Neural progenitor cell (in vitro differentiated cells): ENCODE measurements at regions not wholly inside any gene's neighbourhood (a gene's known extent, or its start where the extent isn't known, plus 50 kb on each side); places are given as distances from the start of the nearest gene placed in this dataset.

ENCODE experiments used
- DNase-seq: peaks from one replicate; pipeline ENCODE4 v3.0.0-alpha.2; 2016; ENCODE audit warnings: low spot score
- H2AFZ ChIP-seq: fragments of 200-600 bp; sonication (generic); replicated peaks from 2 replicates; pipeline ENCODE4 v1.6.1; 2016; ENCODE audit warnings: antibody characterized with exemption
- H3F3A ChIP-seq: fragments of 200-600 bp; sonication (generic); 2 replicates; pipeline ENCODE4 v1.6.1; 2016; ENCODE audit warnings: antibody characterized with exemption, low read depth
- H3K27ac ChIP-seq: fragments of 200-600 bp; sonication (generic); 2 replicates; pipeline ENCODE4 v1.5.1; 2016; ENCODE audit warnings: mild to moderate bottlenecking
- H3K27me3 ChIP-seq: fragments of 200-600 bp; sonication (generic); 2 replicates; pipeline ENCODE4 v1.6.1; 2016; ENCODE audit warnings: mild to moderate bottlenecking, moderate library complexity
- H3K36me3 ChIP-seq: fragments of 200-600 bp; sonication (generic); 2 replicates; pipeline ENCODE4 v1.5.1; 2016
- H3K4me1 ChIP-seq: fragments of 200-600 bp; sonication (generic); 2 replicates; pipeline ENCODE4 v1.6.1; 2016; ENCODE audit warnings: mixed run types
- H3K4me2 ChIP-seq: fragments of 200-600 bp; sonication (generic); 2 replicates; pipeline ENCODE4 v1.6.1; 2016
- H3K4me3 ChIP-seq: fragments of 200-600 bp; sonication (generic); 2 replicates; pipeline ENCODE4 v1.5.1; 2016
- H3K79me2 ChIP-seq: fragments of 200-600 bp; sonication (generic); 2 replicates; pipeline ENCODE4 v1.6.1; 2016; ENCODE audit warnings: low read depth
- H3K9ac ChIP-seq: fragments of 200-600 bp; sonication (generic); 2 replicates; pipeline ENCODE4 v1.6.1; 2016
- H3K9me3 ChIP-seq: fragments of 200-600 bp; sonication (generic); 2 replicates; pipeline ENCODE4 v1.5.1; 2016; ENCODE audit warnings: low read depth
- H4K20me1 ChIP-seq: fragments of 200-600 bp; sonication (generic); 2 replicates; pipeline ENCODE4 v1.6.1; 2016; ENCODE audit warnings: low read depth
- H3K27ac Mint-ChIP-seq: 3 replicates; pipeline ENCODE4 v1.8.0; 2021; ENCODE audit warnings: mixed read lengths
- H3K27me3 Mint-ChIP-seq: 2 replicates; pipeline ENCODE4 v1.8.0; 2022; ENCODE audit warnings: low read depth, mild to moderate bottlenecking, inconsistent platforms, moderate library complexity, mixed read lengths; ENCODE audit not compliant: insufficient read depth
- H3K36me3 Mint-ChIP-seq: 3 replicates; pipeline ENCODE4 v1.8.0; 2021; ENCODE audit warnings: mixed read lengths
- H3K4me1 Mint-ChIP-seq: 3 replicates; pipeline ENCODE4 v1.8.0; 2021; ENCODE audit warnings: mixed read lengths
- H3K4me3 Mint-ChIP-seq: 3 replicates; pipeline ENCODE4 v1.8.0; 2021; ENCODE audit warnings: mild to moderate bottlenecking, moderate library complexity, mixed read lengths
- H3K9me3 Mint-ChIP-seq: 3 replicates; pipeline ENCODE4 v1.8.0; 2020; ENCODE audit warnings: mixed read lengths
- CTCF ChIP-seq: fragments of 200-600 bp; sonication (generic); IDR thresholded peaks from 2 replicates; pipeline ENCODE4 v1.5.1; 2017; ENCODE audit warnings: antibody characterized with exemption, mild to moderate bottlenecking
- EZH2 ChIP-seq: fragments of 200-600 bp; sonication (generic); IDR thresholded peaks from 2 replicates; pipeline ENCODE4 v1.6.1; 2017; ENCODE audit warnings: antibody characterized with exemption, mild to moderate bottlenecking, moderate library complexity
- EZH2phosphoT487 ChIP-seq: fragments of 200-600 bp; sonication (generic); IDR thresholded peaks from 2 replicates; pipeline ENCODE4 v1.6.1; 2017; ENCODE audit warnings: antibody characterized with exemption

GRCh38 chr12:19752712-19753111 is 313.4 kb downstream of the AEBP2 start:
- TF ChIP-seq EZH2phosphoT487 (no peak), CTCF (no peak), EZH2 (no peak)
- Mint-ChIP-seq H3K36me3 (no peaks in the 10 kb centered on the region), H3K9me3 (peaks cover 17% of the 10 kb centered on the region), H3K27ac (no peak overlapping the region), H3K27me3 (no peaks in the 10 kb centered on the region), H3K4me3 (no peak overlapping the region), H3K4me1 (no peaks in the 10 kb centered on the region)
- no peak overlapping the region for H3K9ac ChIP-seq
- no peak overlapping the region for H2AFZ ChIP-seq
- no peaks in the 10 kb centered on the region for H3K9me3 ChIP-seq
- no peak overlapping the region for H3K4me3 ChIP-seq
- no peaks in the 10 kb centered on the region for H3K79me2 ChIP-seq
- H4K20me1 ChIP-seq, result no peaks in the 10 kb centered on the region
- no peaks in the 10 kb centered on the region for H3F3A ChIP-seq
- H3K4me1 ChIP-seq, result no peaks in the 10 kb centered on the region
- no peaks in the 10 kb centered on the region for H3K27me3 ChIP-seq
- H3K36me3 ChIP-seq, result no peaks in the 10 kb centered on the region
- no peak overlapping the region for H3K27ac ChIP-seq
- no peak for DNase-seq
- no peak overlapping the region for H3K4me2 ChIP-seq

- H3K4me3 Mint-ChIP-seq, result no peak overlapping the region
- Histone ChIP-seq H3F3A (no peaks in the 10 kb centered on the region), H3K36me3 (no peaks in the 10 kb centered on the region), H3K4me3 (no peak overlapping the region), H2AFZ (no peak overlapping the region), H3K4me2 (no peak overlapping the region), H3K27me3 (no peaks in the 10 kb centered on the region), H4K20me1 (no peaks in the 10 kb centered on the region), H3K27ac (no peak overlapping the region), H3K9me3 (no peaks in the 10 kb centered on the region), H3K9ac (no peak overlapping the region), H3K4me1 (no peaks in the 10 kb centered on the region), H3K79me2 (no peaks in the 10 kb centered on the region)
- H3K27me3 Mint-ChIP-seq, result no peaks in the 10 kb centered on the region
- no peaks in the 10 kb centered on the region for H3K4me1 Mint-ChIP-seq
- H3K27ac Mint-ChIP-seq, result no peak overlapping the region
- TF ChIP-seq CTCF (no peak), EZH2phosphoT487 (no peak), EZH2 (no peak)
- H3K36me3 Mint-ChIP-seq, result no peaks in the 10 kb centered on the region
- DNase-seq, result no peak
- peaks cover 13% of the 10 kb centered on the region for H3K9me3 Mint-ChIP-seq
Measured at GRCh38 chr12:19755136-19755535, 315.8 kb downstream of the AEBP2 start.

- no peak for TF ChIP-seq EZH2
- TF ChIP-seq EZH2phosphoT487, result no peak
- TF ChIP-seq CTCF, result peak; percentile 84
- H3F3A ChIP-seq, result no peaks in the 10 kb centered on the region
- peak overlapping the region; percentile 81 for H2AFZ ChIP-seq
- H3K4me2 ChIP-seq, result no peak overlapping the region
- no peak overlapping the region for H3K4me3 Mint-ChIP-seq
- no peak overlapping the region for H3K27ac ChIP-seq
- H4K20me1 ChIP-seq, result no peaks in the 10 kb centered on the region
- H3K9me3 Mint-ChIP-seq, result peaks cover 9% of the 10 kb centered on the region
- H3K9me3 ChIP-seq, result no peaks in the 10 kb centered on the region
- no peak overlapping the region for H3K9ac ChIP-seq
- no peak overlapping the region for H3K27ac Mint-ChIP-seq
- H3K36me3 Mint-ChIP-seq, result no peaks in the 10 kb centered on the region
- no peaks in the 10 kb centered on the region for H3K79me2 ChIP-seq
- no peaks in the 10 kb centered on the region for H3K4me1 ChIP-seq
- no peak overlapping the region for H3K4me3 ChIP-seq
- H3K4me1 Mint-ChIP-seq, result no peaks in the 10 kb centered on the region
- peak; percentile 51 for DNase-seq
- no peaks in the 10 kb centered on the region for H3K36me3 ChIP-seq
- no peaks in the 10 kb centered on the region for H3K27me3 Mint-ChIP-seq
- no peaks in the 10 kb centered on the region for H3K27me3 ChIP-seq
Measured at GRCh38 chr12:19757317-19757877, 318.1 kb downstream of the AEBP2 start.
